ENCODE measurements at regions not wholly inside any gene's neighbourhood (a gene's known extent, or its start where the extent isn't known, plus 50 kb on each side); places are given as distances from the start of the nearest gene placed in this dataset.

GRCh38 chr6:21406316-21406715 lies 187.2 kb upstream of the SOX4 start:
- TF ChIP-seq EZH2 (IDR thresholded peaks at IDR 0.05; ENCODE audit: low read length, missing control alignments) (no peak), CTCF (conservative IDR thresholded peaks at IDR 0.05 in 1 of 2, IDR thresholded peaks at IDR 0.05 in 1 of 2; ENCODE audit: low read depth in 1 of 2, low read length in 2 of 2) (no peak)

Measured in fibroblast of lung (primary cell).